GM19372 (cell line): ENCODE measurements at regions not wholly inside any gene's neighbourhood (a gene's known extent, or its start where the extent isn't known, plus 50 kb on each side); places are given as distances from the start of the nearest gene placed in this dataset.
"Not testable (repeated sequence)": the region's sequence is repeated elsewhere in the genome, so short reads cannot be mapped to it uniquely, and the experiment has no call there.

ENCODE experiments used
- ATAC-seq: cut with Tn5 transposase; IDR thresholded peaks from one replicate; pipeline ENCODE4 v1.9.1; 2021; ENCODE audit warnings: mild to moderate bottlenecking, low read depth, moderate library complexity; ENCODE audit not compliant: unreplicated experiment

DNA sequence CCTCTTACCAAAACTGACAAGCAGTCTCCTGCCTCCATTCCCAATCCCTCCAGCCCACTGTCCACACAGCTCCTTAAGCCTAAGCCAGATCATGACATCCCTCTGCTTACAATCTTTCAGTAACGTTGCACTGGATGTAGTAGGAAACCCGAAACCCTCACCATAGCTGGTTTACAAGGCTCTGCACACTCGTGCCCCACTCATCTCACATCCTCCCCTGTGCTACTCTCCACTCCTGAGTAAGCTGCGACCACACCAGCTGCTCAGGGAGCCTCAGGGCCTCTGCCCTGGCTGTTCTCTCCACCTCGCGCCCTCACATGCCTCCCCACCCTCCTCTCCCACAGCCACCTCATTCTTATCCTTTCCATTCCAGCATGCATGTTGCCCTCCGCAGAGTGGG is 288.9 kb downstream of the ANAPC1 start:
- ATAC-seq = not testable (repeated sequence)

DNA sequence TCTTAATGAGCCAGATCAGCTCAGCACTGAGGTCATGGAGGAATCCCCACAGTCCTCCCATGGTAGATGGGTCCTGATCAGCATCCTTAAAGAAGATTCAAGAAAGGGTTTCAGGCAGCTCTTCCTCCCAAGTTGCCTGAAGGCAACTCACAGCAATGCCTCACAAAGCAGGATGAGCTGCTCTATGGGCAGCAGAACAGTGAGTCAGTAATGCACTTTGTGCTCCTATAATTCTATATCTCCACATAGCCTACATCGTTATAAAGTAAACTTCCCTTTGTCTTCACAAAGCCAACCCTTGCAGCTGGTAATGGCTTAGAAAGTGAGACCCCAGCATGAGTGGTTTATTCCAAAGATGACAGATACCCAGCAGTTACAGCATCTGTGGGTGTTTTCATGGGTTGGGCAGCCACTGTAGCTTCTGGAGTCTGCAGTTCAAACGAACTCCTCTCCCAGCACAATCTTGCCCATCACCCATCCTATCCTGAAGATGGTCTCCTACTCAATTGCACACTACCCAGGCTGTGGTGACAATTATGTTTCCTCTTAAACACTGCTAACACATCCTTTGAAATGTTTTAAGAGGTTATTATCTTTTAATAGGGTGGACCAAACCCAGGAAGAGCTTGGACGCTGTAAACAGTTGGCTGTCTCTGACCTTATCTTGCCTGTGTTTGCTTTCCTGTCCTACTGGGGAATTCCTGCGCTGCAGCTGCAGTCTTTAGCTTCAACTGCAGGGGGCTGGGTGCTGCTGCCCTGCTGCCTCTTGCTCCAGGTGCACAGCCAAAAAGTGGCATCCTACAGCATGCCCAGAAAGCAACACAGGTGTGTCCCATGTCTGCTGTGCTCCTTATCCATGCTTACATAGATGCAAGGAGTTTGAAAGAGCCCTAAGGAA is 286.9 kb downstream of the ANAPC1 start:
- not testable (repeated sequence) for ATAC-seq

DNA sequence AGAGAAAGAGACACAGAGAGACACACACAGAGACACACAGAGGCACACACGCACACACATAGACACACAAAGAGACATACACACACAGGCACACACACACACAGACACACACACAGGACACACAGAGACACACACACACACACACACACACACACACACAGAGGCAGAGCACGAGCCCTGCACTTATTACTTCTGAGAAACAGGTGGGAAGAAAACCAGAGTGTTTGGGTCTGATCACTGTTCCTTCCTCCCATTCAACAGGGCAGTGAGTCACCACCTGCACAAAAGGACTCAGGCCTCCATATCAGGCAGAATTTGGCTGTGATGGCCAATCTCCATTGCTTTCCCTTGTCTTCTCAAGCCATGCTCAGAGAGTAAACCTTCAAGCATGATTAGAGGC is 285.0 kb downstream of the ANAPC1 start:
- ATAC-seq = not testable (repeated sequence)

DNA sequence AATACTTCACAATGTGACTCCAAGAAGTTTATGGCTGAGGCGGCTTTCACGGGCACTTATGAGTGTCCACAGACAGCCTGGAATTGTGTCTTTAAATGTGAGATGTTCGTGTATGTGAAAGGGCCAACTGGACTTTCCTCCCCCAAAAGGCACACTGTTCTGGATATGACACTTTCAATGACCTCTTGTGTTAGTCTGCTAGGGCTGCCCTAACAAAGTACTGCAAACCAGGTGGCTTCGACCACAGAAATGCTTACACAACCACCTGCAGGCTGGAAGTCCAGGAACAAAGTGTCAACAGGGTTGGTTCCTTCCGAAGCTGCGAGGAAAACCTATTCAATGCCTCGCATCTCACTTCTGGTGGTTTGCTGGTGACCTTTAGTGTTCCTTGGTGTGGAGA is 281.7 kb downstream of the ANAPC1 start:
- not testable (repeated sequence) for ATAC-seq

DNA sequence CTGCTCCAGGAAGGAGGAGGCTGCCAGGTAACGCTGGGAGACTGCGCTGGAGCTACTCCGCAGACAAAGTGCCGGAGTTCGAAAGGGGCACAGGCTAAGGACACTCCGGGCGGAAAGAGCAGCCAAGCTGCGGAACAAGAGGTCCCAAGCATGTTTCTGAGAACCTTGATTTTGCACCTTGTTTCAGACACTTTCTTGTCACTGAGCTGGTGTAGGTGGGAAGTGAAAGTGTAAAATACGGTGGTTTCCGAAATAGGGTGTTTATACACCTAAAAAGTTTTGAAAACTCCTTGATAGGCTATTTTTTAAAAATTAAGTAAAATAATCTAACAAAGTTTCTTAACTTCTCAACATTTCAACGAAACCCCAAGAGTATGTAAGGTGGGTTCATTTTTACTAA is 278.2 kb downstream of the ANAPC1 start:
- ATAC-seq = not testable (repeated sequence)

DNA sequence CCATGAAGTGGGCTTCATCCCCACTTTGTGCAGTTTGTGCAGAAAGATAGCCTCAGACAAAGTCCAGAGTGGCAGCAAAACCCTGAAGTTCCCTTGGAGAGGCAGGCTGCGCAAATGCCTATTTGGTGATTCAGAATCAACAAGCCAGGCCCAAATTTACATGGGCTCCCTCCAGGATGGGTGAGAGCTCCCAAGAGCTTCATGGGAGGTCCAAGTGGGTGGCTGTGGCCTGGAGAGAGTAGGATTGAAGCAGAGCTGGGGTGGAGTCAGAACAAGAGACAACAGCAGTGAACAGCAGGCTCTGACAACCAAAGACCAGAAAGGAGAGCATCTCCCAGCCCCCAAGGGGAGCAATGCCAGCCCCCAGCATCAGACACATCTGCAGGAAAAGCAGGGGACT is 277.4 kb downstream of the ANAPC1 start:
- ATAC-seq = not testable (repeated sequence)

DNA sequence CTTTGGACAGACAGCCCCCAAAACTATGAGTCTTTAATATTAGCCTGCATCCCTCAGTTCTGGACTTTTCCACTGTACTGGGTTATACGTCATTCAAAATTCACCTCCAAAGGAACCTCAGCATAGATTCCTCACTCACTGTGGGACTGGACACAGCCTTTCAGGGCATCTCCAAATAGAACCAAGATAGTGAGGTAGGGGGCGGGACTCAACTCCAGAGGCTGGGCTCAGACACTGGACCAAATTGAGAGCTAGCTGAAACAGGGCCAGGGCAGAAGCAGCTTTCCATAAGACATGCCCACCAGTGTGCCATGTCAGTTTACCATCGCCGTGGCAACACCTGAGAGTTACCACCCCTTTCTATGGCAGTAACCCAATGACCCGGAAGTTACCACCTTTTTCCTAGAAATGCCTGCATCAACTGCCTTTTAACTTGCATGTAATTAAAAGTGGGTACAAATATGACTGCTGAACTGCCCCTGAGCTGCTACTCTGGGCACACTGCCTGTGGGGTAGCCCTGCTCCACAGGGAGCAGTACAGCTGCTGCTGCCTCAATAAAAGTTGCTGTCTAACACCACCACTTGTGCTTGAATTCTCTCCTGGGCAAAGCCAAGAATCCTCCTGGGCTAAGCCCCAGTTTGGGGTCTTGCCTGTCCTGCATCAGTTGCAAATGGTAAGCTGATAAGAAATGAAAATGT is 274.7 kb downstream of the ANAPC1 start:
- ATAC-seq = not testable (repeated sequence)

DNA sequence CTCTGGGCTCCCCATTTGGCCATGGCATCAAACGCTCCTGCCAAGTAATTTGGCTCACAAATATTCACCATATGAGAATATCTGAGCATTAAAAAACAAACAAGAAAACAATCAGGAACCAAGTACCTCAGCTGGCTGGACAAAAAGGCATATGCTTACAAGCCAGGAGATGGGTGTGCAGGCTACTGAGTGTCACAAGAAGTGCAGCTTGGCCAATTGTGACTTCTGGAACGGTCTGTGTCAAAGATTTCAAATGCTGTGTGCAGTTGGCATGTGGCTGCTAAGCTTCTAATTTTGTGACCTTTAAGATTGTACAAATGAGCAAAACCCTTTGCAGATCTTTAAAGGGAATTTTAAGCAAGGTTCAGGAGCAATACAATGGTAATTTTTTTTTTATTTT is 274.0 kb downstream of the ANAPC1 start:
- ATAC-seq = not testable (repeated sequence)

DNA sequence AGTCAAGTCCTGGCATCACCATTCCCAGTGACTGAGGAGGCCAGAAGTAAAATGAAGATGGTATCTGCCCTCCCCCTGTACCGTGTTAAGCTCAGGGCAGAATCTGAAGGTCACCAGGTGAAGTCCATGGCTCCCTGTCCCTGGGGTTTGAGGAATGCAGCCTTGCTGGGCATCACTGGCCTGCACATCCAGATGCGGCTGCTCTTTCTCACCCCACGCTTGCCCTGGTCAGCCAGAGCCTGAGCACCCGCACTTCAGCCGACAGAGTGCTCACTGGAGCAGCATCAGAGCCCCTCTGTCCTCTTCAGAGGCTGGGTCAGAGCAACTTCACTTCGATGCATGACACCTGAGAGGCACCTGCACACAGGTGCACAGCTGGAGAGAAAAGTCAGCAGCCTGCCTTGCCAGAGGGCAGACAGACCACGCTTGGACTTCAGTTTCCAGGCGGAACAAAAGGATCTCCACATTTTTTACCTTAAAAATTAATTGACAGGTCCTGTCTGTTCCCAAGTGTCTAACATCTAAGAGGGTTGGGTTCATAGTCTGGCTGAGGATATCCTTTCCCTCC is 267.3 kb downstream of the ANAPC1 start:
- ATAC-seq = no peak

DNA sequence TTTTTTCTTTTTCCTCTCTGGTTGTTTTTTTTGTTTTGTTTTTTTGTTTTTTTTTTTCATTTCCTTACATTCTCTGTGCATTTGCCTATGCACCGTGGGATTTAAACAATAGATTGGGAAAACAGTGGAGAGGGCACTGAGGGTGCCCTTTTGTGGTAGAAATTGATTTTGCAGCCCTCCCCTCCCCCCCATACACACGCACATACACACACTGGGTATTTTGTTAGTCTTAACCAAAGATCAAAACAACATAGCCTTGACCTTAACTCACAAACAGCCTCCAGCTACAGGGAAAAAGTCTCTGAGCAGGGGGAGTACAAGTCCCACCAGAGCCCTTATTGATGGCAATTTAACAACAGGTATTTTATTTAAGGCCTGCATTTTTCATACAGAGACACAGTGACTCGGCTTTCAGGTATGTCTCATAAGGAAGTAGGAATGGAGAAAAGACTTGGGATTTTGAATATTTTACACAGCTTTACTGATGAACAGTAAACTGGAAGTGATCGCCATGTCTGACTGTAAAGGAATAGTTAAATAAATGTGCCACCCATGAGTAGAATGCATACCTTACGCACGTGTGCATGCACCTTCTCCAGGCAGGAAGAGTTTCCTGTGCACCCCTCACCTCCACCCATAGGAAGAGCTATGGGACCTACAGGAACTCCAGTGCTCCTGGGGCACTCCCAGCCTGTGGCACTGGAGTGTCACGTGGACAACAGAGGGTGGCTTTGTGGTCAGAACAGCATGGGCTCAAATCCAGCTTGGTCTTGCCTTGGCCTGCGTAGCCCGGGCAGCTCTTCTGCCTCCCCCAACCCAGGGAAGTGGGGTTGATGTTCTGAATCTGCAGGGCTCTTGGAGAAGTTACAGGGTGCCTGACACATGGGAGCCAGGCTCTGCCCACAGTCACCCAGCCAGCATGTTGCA is 266.4 kb downstream of the ANAPC1 start:
- no peak for ATAC-seq

DNA sequence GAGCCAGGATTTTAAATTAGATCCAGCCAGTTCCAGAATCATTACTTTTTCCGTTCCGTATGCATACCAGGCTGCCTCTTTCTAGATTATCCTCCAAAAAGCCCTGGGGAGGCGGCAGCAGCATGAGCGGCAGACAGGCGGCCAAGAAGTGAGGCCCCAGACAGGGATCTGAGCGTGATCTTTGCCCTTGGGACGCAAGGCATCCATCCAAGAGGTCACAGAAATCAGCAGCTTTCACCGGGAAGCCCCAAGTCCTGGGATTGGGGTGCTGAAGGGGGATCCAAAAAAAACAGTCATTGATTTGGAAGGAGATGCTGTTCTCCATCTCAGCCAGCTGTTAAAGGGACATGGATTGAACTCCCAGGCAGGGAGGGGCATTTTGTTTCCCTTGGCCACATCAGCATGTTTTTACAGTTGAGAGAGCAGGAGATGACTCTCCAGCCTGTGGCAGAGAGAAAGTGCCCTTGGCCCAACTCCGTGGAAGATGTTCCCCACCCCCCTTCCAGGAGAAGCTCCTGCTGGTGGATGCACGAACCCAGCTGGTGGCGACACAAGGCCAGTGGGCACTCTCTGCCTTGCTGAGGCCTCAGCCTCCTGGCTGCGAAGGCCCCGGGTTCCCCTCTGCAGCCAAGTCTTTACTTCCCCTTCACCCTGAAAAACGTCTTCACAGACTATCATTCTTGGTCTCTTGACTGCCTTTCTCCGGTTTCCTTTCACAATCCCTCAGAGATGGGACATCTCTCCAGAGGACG is 265.6 kb downstream of the ANAPC1 start:
- no peak for ATAC-seq

DNA sequence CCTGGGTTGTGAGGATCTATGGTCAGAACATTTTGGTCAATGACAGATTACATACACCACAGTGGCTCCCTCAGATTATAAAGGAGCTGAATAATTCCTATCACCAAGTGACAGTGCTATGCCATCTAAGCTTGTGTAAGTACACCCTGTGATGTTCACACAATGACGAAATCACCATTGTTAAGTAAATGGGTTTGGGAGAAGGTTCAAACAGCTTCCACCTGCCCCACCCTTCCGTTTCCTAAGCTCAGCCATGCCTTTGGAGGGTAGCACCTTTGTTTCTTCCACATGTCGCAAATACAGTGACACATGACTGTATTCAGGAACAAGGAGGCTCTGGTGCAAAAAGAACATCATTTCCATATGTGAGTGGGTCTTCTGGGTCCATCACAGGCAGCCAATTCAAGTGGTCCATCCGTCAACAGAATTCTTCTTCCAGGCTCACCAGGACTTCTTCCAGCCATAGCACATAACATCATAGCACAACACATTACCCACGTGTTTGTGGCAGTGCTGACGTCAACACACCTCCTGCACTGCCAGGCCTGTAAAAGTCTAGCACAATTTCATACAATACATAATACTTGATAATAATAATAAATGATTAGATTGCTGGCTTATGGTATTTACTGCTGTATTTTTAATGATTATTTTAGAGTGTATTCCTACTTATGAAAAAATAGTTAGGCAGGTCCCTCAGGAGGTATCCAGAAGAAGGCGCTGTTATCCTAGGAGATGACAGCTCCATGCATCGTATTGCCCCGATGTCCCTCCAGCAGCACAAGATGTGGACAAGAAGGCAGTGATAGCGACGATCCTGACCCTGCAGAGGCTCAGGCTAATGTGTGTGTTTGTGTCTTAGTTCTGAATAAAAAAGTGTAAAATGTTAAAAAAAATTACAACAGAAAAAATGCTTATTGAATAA is 264.8 kb downstream of the ANAPC1 start:
- no peak for ATAC-seq

DNA sequence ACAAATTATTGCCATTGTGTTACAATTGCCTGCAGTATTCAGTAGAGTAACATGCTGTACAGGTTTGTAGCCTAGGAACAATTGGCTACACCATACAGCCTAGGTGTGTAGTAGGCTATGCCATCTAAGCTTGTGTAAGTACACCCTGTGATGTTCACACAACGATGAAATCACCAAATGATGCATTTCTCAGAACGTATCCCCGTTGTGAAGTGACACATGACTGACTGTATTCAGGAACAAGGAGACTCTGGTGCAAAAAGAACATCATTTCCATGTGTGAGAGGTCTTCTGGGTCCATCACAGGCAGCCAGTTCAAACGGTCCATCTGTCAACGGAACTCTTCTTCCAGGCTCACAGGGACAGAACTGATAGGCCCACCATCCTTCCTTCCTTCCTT is 263.7 kb downstream of the ANAPC1 start:
- ATAC-seq = no peak

DNA sequence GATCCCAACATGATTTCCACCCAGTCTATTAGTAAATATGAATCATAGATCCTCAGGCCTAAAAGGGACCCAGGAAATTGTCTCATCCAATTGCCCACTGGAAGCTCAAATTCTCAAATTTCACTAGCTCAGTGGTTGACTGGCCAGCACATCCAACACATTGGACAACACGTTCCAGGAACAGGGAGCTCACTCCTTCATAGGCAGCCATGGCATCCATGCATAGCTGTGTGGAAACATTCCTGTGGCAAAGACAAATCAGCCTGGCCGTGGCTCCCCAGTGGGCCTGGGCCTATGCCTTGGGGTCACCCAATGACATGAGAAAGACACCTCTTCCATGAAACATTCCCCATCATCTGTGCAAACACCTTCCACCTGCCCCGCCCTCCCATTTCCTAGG is 261.1 kb downstream of the ANAPC1 start:
- no peak for ATAC-seq

DNA sequence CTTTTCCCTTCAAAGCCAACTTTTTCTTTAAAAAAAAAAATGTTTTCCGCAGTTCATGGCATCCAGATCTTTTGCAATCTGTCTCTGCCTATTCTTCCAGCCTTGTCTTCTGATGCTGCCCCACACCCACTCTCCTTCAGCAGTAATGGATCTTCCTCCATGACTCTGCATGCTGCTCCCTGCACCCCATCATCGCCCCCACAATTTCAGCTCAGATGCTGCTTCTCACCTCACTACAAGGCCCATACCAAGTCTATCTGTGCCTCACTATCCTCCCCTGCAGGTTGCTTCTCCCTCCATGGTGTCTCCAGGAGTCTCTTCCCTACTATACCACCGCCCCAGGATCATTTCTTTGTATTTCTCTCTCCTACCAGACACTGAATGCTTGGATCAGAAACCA is 260.6 kb downstream of the ANAPC1 start:
- ATAC-seq = no peak

DNA sequence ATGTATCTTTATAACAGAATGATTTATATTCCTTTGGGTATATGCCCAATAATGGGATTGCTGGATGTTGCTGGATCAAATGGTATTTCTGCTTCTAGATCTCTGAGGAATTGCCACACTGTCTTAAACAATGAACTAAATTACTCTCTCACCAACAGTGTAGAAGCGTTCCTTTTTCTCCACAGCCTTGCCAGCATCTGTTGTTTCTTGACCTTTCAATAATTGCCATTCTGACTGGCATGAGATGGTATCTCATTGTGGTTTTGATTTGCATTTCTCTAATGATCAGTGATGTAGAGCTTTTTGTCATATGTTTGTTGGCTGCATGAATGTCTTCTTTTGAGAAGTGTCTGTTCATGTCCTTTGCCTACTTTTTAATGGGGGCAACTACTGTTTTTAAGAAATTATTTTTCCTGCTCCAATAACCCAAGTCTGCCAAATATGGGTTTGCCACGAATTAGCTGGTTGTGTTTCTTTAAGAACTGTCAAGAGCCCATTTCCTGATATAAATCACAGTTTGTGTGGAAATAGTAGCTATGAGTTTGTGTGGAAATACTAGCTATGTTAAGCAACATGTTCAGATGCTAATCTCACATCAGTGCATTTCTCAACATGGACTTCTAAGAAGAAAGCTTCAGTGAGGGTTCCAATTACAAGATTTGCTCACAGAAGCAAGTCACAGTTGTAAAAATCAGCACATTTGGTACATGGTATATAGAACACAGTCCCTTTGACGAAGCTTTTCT is 259.4 kb downstream of the ANAPC1 start:
- no peak for ATAC-seq

DNA sequence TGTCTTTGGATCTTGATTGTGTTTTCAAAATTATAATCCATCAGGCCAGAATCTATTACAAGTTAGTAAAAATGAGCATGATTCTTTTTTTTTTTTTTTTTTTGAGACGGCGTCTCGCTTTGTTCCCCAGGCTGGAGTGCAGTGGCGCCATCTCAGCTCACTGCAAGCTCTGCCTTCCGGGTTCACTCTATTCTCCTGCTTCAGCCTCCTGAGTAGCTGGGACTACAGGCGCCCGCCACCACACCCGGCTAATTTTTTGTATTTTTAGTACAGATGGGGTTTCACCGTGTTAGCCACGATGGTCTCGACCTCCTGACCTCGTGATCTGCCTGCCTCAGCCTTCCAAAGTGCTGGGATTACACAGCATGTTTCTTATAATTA is 258.8 kb downstream of the ANAPC1 start:
- ATAC-seq = not testable (repeated sequence)
